Endothelial cell of umbilical vein (primary cell): ENCODE measurements at regions not wholly inside any gene's neighbourhood (a gene's known extent, or its start where the extent isn't known, plus 50 kb on each side); places are given as distances from the start of the nearest gene placed in this dataset.

Experiments used
- BruUV-seq: library from RNA; stranded (reverse); fragments of 400-500 nt; replicated peaks from 2 replicates; lab custom pipeline; 2021; lab: Mats Ljungman, UMichigan
- CTCF ChIA-PET: fragments of 300-600, 350-600 bp; sonication (Branson Sonifier 250); formaldehyde crosslinking; loops from one replicate; lab custom pipeline; 2021; ENCODE audit warnings: antibody characterized with exemption, inconsistent platforms; lab: Charles Lee
- POLR2A ChIA-PET: fragments of 300-600, 350-600 bp; sonication (Branson Sonifier 250); formaldehyde crosslinking; loops from one replicate; lab custom pipeline; 2021; ENCODE audit warnings: antibody characterized with exemption, inconsistent platforms; lab: Charles Lee
- DNase-seq: peaks from one replicate; pipeline ENCODE4 v3.0.0-alpha.2; 2011; ENCODE audit warnings: low read depth, low spot score
- FAIRE-seq: peaks from 2 replicates; lab custom pipeline; 2011; peaks lifted over from hg19 to GRCh38; lab: Jason Lieb, UNC
- H2AFZ ChIP-seq: 2 replicates; pipeline ENCODE4 v1.6.0; 2012; ENCODE audit warnings: low read depth, low read length, control low read depth, inconsistent platforms
- H3K27ac ChIP-seq: 2 replicates; pipeline ENCODE4 v1.5.1; 2011; ENCODE audit warnings: low read depth, mild to moderate bottlenecking, control low read depth, low read length, moderate library complexity; ENCODE audit not compliant: insufficient read depth
- H3K27me3 ChIP-seq, 2 experiments: 2 replicates each; pipeline versions ENCODE4 v1.6.0 to v1.6.1; 2011; ENCODE audit warnings: low read length in 2 of 2, mixed read lengths in 1 of 2; ENCODE audit not compliant: control insufficient read depth in 2 of 2, insufficient read depth in 2 of 2
- H3K36me3 ChIP-seq, 2 experiments: 2 replicates in 1 of 2; 3 replicates in 1 of 2; pipeline ENCODE4 v1.5.1; 2011; ENCODE audit warnings: low read length in 2 of 2, mild to moderate bottlenecking in 1 of 2, moderate library complexity in 1 of 2; ENCODE audit not compliant: control insufficient read depth in 2 of 2, insufficient read depth in 2 of 2; ENCODE audit errors: extremely low read depth in 1 of 2
- H3K4me1 ChIP-seq: 3 replicates; pipeline ENCODE4 v1.5.1; 2011; ENCODE audit warnings: mild to moderate bottlenecking, low read length; ENCODE audit not compliant: control insufficient read depth, insufficient read depth; ENCODE audit errors: extremely low read depth
- H3K4me2 ChIP-seq: 2 replicates; pipeline ENCODE4 v1.6.1; 2011; ENCODE audit warnings: low read length, control low read depth, mixed read lengths; ENCODE audit not compliant: insufficient read depth
- H3K4me3 ChIP-seq, 3 experiments: fragments of 200-600 bp in 1 of 3; sonication (generic), shearing (Covaris generic) in 1 of 3; replicated peaks in 1 of 3; 2 replicates each; pipeline ENCODE4 v1.5.1; 2011 to 2016; ENCODE audit warnings: control low read depth in 3 of 3, low read length in 3 of 3, mild to moderate bottlenecking in 2 of 3, inconsistent platforms in 1 of 3, low read depth in 1 of 3, moderate library complexity in 1 of 3; ENCODE audit not compliant: insufficient read depth in 1 of 3
- H3K79me2 ChIP-seq: 2 replicates; pipeline ENCODE4 v1.6.0; 2012; ENCODE audit warnings: low read length, inconsistent platforms; ENCODE audit not compliant: control insufficient read depth, insufficient read depth
- H3K9ac ChIP-seq: replicated peaks from 2 replicates; pipeline ENCODE3; 2011; ENCODE audit warnings: low read length, control low read depth; ENCODE audit not compliant: insufficient read depth; ENCODE audit errors: extremely low read depth
- H3K9me1 ChIP-seq: replicated peaks from 3 replicates; pipeline ENCODE4 v1.6.0; 2011; ENCODE audit warnings: mild to moderate bottlenecking, low read length; ENCODE audit not compliant: control insufficient read depth, insufficient read depth; ENCODE audit errors: extremely low read depth
- H3K9me3 ChIP-seq: replicated peaks from 2 replicates; pipeline ENCODE4 v1.5.1; 2012; ENCODE audit warnings: low read length, inconsistent platforms; ENCODE audit not compliant: control insufficient read depth, insufficient read depth
- H4K20me1 ChIP-seq: replicated peaks from 2 replicates; pipeline ENCODE3; 2011; ENCODE audit warnings: mild to moderate bottlenecking, low read length; ENCODE audit not compliant: control insufficient read depth, insufficient read depth; ENCODE audit errors: extremely low read depth
- MAX ChIP-seq: IDR thresholded peaks from 2 replicates; pipeline ENCODE4 v1.6.1; 2011; ENCODE audit not compliant: insufficient read depth, insufficient read length
- MYC ChIP-seq: IDR thresholded peaks from one replicate; pipeline ENCODE4 v1.6.1; 2011; ENCODE audit warnings: mild to moderate bottlenecking, low read depth, low read length
- POLR2A ChIP-seq: IDR thresholded peaks from 2 replicates; pipeline ENCODE4 v1.6.1; 2012; ENCODE audit warnings: low read depth, mild to moderate bottlenecking, control low read depth, low read length
- dilution Hi-C: fragments of 300-500 bp; cut with MboI; formaldehyde crosslinking; loops from one replicate; pipeline ENCODE4 v1.15.0; 2019; ENCODE audit warnings: low sequenced_read_pairs; ENCODE audit not compliant: extremely low pct_ligation_motif_present
- intact Hi-C: fragments of 100-400 bp; cut with micrococcal nuclease; formaldehyde crosslinking; loops from one replicate; pipeline ENCODE4 v1.10.0; 2022

- no peaks in the 10 kb centered on the region for H3K9me1 ChIP-seq
- POLR2A ChIA-PET: no interaction called here
- no peaks in the 10 kb centered on the region for H4K20me1 ChIP-seq
- H3K27ac ChIP-seq: no peak overlapping the region
- H2AFZ ChIP-seq: no peak overlapping the region
- FAIRE-seq: no peak
- no peaks in the 10 kb centered on the region for H3K36me3 ChIP-seq
- DNase-seq: no peak
- intact Hi-C loops (no loop called here), dilution Hi-C loops (no loop called here)
- H3K79me2 ChIP-seq: no peaks in the 10 kb centered on the region
- H3K9me3 ChIP-seq: no peaks in the 10 kb centered on the region
- H3K27me3 ChIP-seq: no peaks in the 10 kb centered on the region
- no peak overlapping the region for H3K4me2 ChIP-seq
- CTCF ChIA-PET: no interaction called here
- no peak overlapping the region for H3K4me3 ChIP-seq
- H3K4me1 ChIP-seq: no peaks in the 10 kb centered on the region
- BruUV-seq: no TSS peak
- TF ChIP-seq MAX (no peak), POLR2A (no peak)
- no peak overlapping the region for H3K9ac ChIP-seq
These were observed 128.5 kb upstream of the CYSLTR1 start for GRCh38 chrX:78455901-78456300.

GRCh38 chrX:78452356-78452755, 124.9 kb upstream of the CYSLTR1 start:
- no peaks in the 10 kb centered on the region for H3K9me3 ChIP-seq
- H3K4me1 ChIP-seq: no peaks in the 10 kb centered on the region
- CTCF ChIA-PET: no interaction called here
- no peak overlapping the region for H3K27ac ChIP-seq
- no peaks in the 10 kb centered on the region for H3K79me2 ChIP-seq
- H3K36me3 ChIP-seq: no peaks in the 10 kb centered on the region
- BruUV-seq: no TSS peak
- TF ChIP-seq MYC: no peak
- H2AFZ ChIP-seq: no peak overlapping the region
- intact Hi-C loops: no loop called here
- DNase-seq (no peak), FAIRE-seq (no peak)
- H3K4me3 ChIP-seq: no peak overlapping the region
- H4K20me1 ChIP-seq: no peaks in the 10 kb centered on the region
- H3K9ac ChIP-seq: no peak overlapping the region
- H3K4me2 ChIP-seq: no peak overlapping the region
- POLR2A ChIA-PET: no interaction called here
- H3K27me3 ChIP-seq: no peaks in the 10 kb centered on the region
- dilution Hi-C loops: no loop called here
- no peaks in the 10 kb centered on the region for H3K9me1 ChIP-seq
